Neural cell (in vitro differentiated cells): ENCODE measurements at regions not wholly inside any gene's neighbourhood (a gene's known extent, or its start where the extent isn't known, plus 50 kb on each side); places are given as distances from the start of the nearest gene placed in this dataset.

ENCODE experiments used
- H2AFZ ChIP-seq: fragments of 200-600, 300-800 bp; sonication (generic), shearing (Covaris generic); 2 replicates; pipeline ENCODE4 v1.6.0; 2014; ENCODE audit warnings: low read depth, mild to moderate bottlenecking, antibody characterized with exemption, low read length, moderate library complexity
- H3F3A ChIP-seq: fragments of 200-600 bp; shearing (Covaris generic); 2 replicates; pipeline ENCODE4 v1.6.1; 2016; ENCODE audit warnings: mild to moderate bottlenecking, moderate library complexity, mixed read lengths, antibody characterized with exemption, low read length; ENCODE audit not compliant: insufficient read depth, poor library complexity, severe bottlenecking
- H3K27ac ChIP-seq: fragments of 200-600, 300-800 bp; sonication (generic), shearing (Covaris generic); 2 replicates; pipeline ENCODE4 v1.5.1; 2014; ENCODE audit warnings: mild to moderate bottlenecking, low read length, moderate library complexity
- H3K27me3 ChIP-seq: fragments of 300-800, 200-600 bp; sonication (generic), shearing (Covaris generic); 2 replicates; pipeline ENCODE4 v1.6.0; 2014; ENCODE audit warnings: mild to moderate bottlenecking, low read depth, low read length, moderate library complexity; ENCODE audit not compliant: insufficient read depth
- H3K36me3 ChIP-seq: fragments of 300-800, 200-600 bp; sonication (generic), shearing (Covaris generic); 2 replicates; pipeline ENCODE4 v1.5.1; 2014; ENCODE audit warnings: mild to moderate bottlenecking, antibody characterized with exemption, low read length, moderate library complexity; ENCODE audit not compliant: insufficient read depth
- H3K4me2 ChIP-seq: fragments of 300-800, 200-600 bp; sonication (generic), shearing (Covaris generic); 2 replicates; pipeline ENCODE4 v1.6.0; 2014; ENCODE audit warnings: mild to moderate bottlenecking, low read length
- H3K4me3 ChIP-seq: fragments of 300-800, 200-600 bp; sonication (generic), shearing (Covaris generic); 2 replicates; pipeline ENCODE4 v1.5.1; 2014; ENCODE audit warnings: mild to moderate bottlenecking, low read length, moderate library complexity
- H3K79me2 ChIP-seq: fragments of 200-600 bp; shearing (Covaris generic); replicated peaks from 2 replicates; pipeline ENCODE4 v1.6.0; 2014; ENCODE audit warnings: mild to moderate bottlenecking, low read length, moderate library complexity; ENCODE audit not compliant: insufficient read depth
- H3K9ac ChIP-seq: fragments of 300-800, 200-600 bp; sonication (generic), shearing (Covaris generic); 2 replicates; pipeline ENCODE4 v1.6.1; 2016; ENCODE audit warnings: mild to moderate bottlenecking, low read length, mixed read lengths
- H3K9me2 ChIP-seq: fragments of 200-600 bp; shearing (Covaris generic); 2 replicates; pipeline ENCODE4 v1.6.1; 2016; ENCODE audit warnings: mild to moderate bottlenecking, low read length, mixed read lengths; ENCODE audit not compliant: insufficient read depth
- H3K9me3 ChIP-seq: fragments of 200-600, 300-800 bp; sonication (generic), shearing (Covaris generic); 2 replicates; pipeline ENCODE4 v1.6.1; 2016; ENCODE audit warnings: mild to moderate bottlenecking, mixed run types, low read length, moderate library complexity, mixed read lengths
- H4K20me1 ChIP-seq: fragments of 200-600 bp; shearing (Covaris generic); 2 replicates; pipeline ENCODE4 v1.6.1; 2016; ENCODE audit warnings: mild to moderate bottlenecking, mixed run types; ENCODE audit not compliant: insufficient read depth
- CTCF ChIP-seq: fragments of 450-650 bp; IDR thresholded peaks from 2 replicates; pipeline ENCODE4 v1.5.1; 2014; ENCODE audit warnings: antibody characterized with exemption, mild to moderate bottlenecking, moderate library complexity; ENCODE audit not compliant: poor library complexity, severe bottlenecking
- EP300 ChIP-seq: fragments of 450-650 bp; conservative IDR thresholded peaks from 2 replicates; pipeline ENCODE4 v1.6.1; 2014; ENCODE audit warnings: antibody characterized with exemption, mild to moderate bottlenecking, moderate library complexity; ENCODE audit not compliant: poor library complexity, severe bottlenecking
- EZH2 ChIP-seq: fragments of 200-600, 300-800 bp; shearing (Covaris generic), sonication (generic); IDR thresholded peaks from 2 replicates; pipeline ENCODE4 v1.6.1; 2014; ENCODE audit warnings: antibody characterized with exemption, low read length, borderline replicate concordance, mild to moderate bottlenecking; ENCODE audit not compliant: insufficient read depth, poor library complexity, severe bottlenecking
- MXI1 ChIP-seq: fragments of 450-650 bp; conservative IDR thresholded peaks from 2 replicates; pipeline ENCODE4 v1.6.1; 2014; ENCODE audit warnings: antibody characterized with exemption, mild to moderate bottlenecking; ENCODE audit not compliant: poor library complexity, severe bottlenecking
- POLR2AphosphoS5 ChIP-seq: IDR thresholded peaks from 2 replicates; pipeline ENCODE4 v1.6.1; 2012
- RAD21 ChIP-seq: fragments of 450-650 bp; conservative IDR thresholded peaks from 2 replicates; pipeline ENCODE4 v1.6.1; 2014; ENCODE audit warnings: antibody characterized with exemption, mild to moderate bottlenecking, moderate library complexity
- REST ChIP-seq: IDR thresholded peaks from 2 replicates; pipeline ENCODE4 v1.6.1; 2012; ENCODE audit warnings: borderline replicate concordance
- SMC3 ChIP-seq: fragments of 450-650 bp; conservative IDR thresholded peaks from 2 replicates; pipeline ENCODE4 v1.6.1; 2014; ENCODE audit warnings: antibody characterized with exemption, mild to moderate bottlenecking, moderate library complexity; ENCODE audit not compliant: poor library complexity
- TAF1 ChIP-seq: IDR thresholded peaks from 2 replicates; pipeline ENCODE4 v1.6.1; 2012; ENCODE audit warnings: low read depth

- H3K79me2 ChIP-seq: no peaks in the 10 kb centered on the region
- no peak overlapping the region for H3K9ac ChIP-seq
- no peaks in the 10 kb centered on the region for H3K27me3 ChIP-seq
- H3K36me3 ChIP-seq: no peaks in the 10 kb centered on the region
- H2AFZ ChIP-seq: no peak overlapping the region
- no peaks in the 10 kb centered on the region for H3K9me3 ChIP-seq
- no peaks in the 10 kb centered on the region for H3F3A ChIP-seq
- no peak overlapping the region for H3K4me2 ChIP-seq
- no peaks in the 10 kb centered on the region for H3K9me2 ChIP-seq
- H3K27ac ChIP-seq: no peak overlapping the region
- no peak for TF ChIP-seq EP300
- no peak for TF ChIP-seq CTCF
- TF ChIP-seq EZH2: no peak
- no peak for TF ChIP-seq TAF1
- TF ChIP-seq MXI1: no peak
- TF ChIP-seq RAD21: no peak
- no peak for TF ChIP-seq POLR2AphosphoS5
- no peaks in the 10 kb centered on the region for H4K20me1 ChIP-seq
- H3K4me3 ChIP-seq: no peak overlapping the region
Measured at GRCh38 chr10:131006458-131007256, 304.9 kb downstream of the TCERG1L start.

GRCh38 chr10:131009791-131010190, 301.7 kb downstream of the TCERG1L start:
- no peaks in the 10 kb centered on the region for H3K27me3 ChIP-seq
- H3K36me3 ChIP-seq: no peaks in the 10 kb centered on the region
- no peak for TF ChIP-seq MXI1
- no peak for TF ChIP-seq CTCF
- TF ChIP-seq SMC3: no peak
- no peak for TF ChIP-seq EZH2
- no peak for TF ChIP-seq POLR2AphosphoS5
- TF ChIP-seq EP300: no peak
- TF ChIP-seq TAF1: no peak
- TF ChIP-seq REST: no peak
- TF ChIP-seq RAD21: no peak
- no peaks in the 10 kb centered on the region for H3K9me3 ChIP-seq
- no peak overlapping the region for H3K9ac ChIP-seq
- no peak overlapping the region for H3K27ac ChIP-seq
- H2AFZ ChIP-seq: no peak overlapping the region
- no peaks in the 10 kb centered on the region for H3F3A ChIP-seq
- no peaks in the 10 kb centered on the region for H3K79me2 ChIP-seq
- H3K9me2 ChIP-seq: no peaks in the 10 kb centered on the region
- no peak overlapping the region for H3K4me3 ChIP-seq
- no peaks in the 10 kb centered on the region for H4K20me1 ChIP-seq
- H3K4me2 ChIP-seq: no peak overlapping the region
